MM.1S (cell line): ENCODE measurements at regions not wholly inside any gene's neighbourhood (a gene's known extent, or its start where the extent isn't known, plus 50 kb on each side); places are given as distances from the start of the nearest gene placed in this dataset.

Experiments
- DNase-seq: peaks from one replicate; pipeline ENCODE4 v3.0.0-alpha.2; 2015
- H2AFZ ChIP-seq: fragments of 300-600 bp; sonication (generic); 2 replicates; pipeline ENCODE4 v1.6.0; 2016; ENCODE audit warnings: antibody characterized with exemption, low read length
- H3F3A ChIP-seq: fragments of 300-600 bp; sonication (generic); 2 replicates; pipeline ENCODE4 v1.6.1; 2016; ENCODE audit warnings: mild to moderate bottlenecking, antibody characterized with exemption, low read length, moderate library complexity, mixed read lengths; ENCODE audit not compliant: insufficient read depth
- H3K27ac ChIP-seq: fragments of 300-600 bp; sonication (generic); 2 replicates; pipeline ENCODE4 v1.5.1; 2016; ENCODE audit warnings: mild to moderate bottlenecking, low read length
- H3K27me3 ChIP-seq: fragments of 300-600 bp; sonication (generic); replicated peaks from 2 replicates; pipeline ENCODE4 v1.6.0; 2016; ENCODE audit warnings: low read length; ENCODE audit not compliant: insufficient read depth
- H3K36me3 ChIP-seq: fragments of 300-600 bp; sonication (generic); replicated peaks from 2 replicates; pipeline ENCODE4 v1.6.1; 2016; ENCODE audit warnings: mild to moderate bottlenecking, low read length, mixed read lengths; ENCODE audit not compliant: insufficient read depth
- H3K4me1 ChIP-seq: fragments of 300-600 bp; sonication (generic); 2 replicates; pipeline ENCODE4 v1.6.1; 2016; ENCODE audit warnings: low read length, mixed read lengths
- H3K4me2 ChIP-seq: fragments of 300-600 bp; sonication (generic); 2 replicates; pipeline ENCODE4 v1.6.0; 2016; ENCODE audit warnings: low read depth, low read length
- H3K4me3 ChIP-seq: fragments of 300-600 bp; sonication (generic); 2 replicates; pipeline ENCODE4 v1.5.1; 2016; ENCODE audit warnings: low read length, mixed read lengths
- H3K79me2 ChIP-seq: fragments of 300-600 bp; sonication (generic); 2 replicates; pipeline ENCODE4 v1.6.1; 2016; ENCODE audit warnings: mixed run types, low read length, mixed read lengths
- H3K9ac ChIP-seq: fragments of 300-600 bp; sonication (generic); 2 replicates; pipeline ENCODE4 v1.6.1; 2016; ENCODE audit warnings: low read length, mixed read lengths
- H3K9me2 ChIP-seq: fragments of 300-600 bp; sonication (generic); replicated peaks from 2 replicates; pipeline ENCODE4 v1.6.1; 2016; ENCODE audit warnings: mild to moderate bottlenecking, low read length, mixed read lengths; ENCODE audit not compliant: insufficient read depth
- H3K9me3 ChIP-seq: fragments of 300-600 bp; sonication (generic); replicated peaks from 2 replicates; pipeline ENCODE4 v1.6.1; 2016; ENCODE audit warnings: mild to moderate bottlenecking, low read length, mixed read lengths; ENCODE audit not compliant: insufficient read depth
- H4K20me1 ChIP-seq: fragments of 300-600 bp; sonication (generic); 2 replicates; pipeline ENCODE4 v1.6.1; 2016; ENCODE audit warnings: mild to moderate bottlenecking, low read length, moderate library complexity, mixed read lengths; ENCODE audit not compliant: insufficient read depth
- CTCF ChIP-seq: fragments of 300-600 bp; sonication (generic); IDR thresholded peaks from 2 replicates; pipeline ENCODE4 v1.5.1; 2016; ENCODE audit warnings: antibody characterized with exemption, low read length, mixed read lengths
- EZH2 ChIP-seq: fragments of 300-600 bp; sonication (generic); optimal IDR thresholded peaks from 2 replicates; pipeline ENCODE3; 2017; ENCODE audit warnings: low read depth, mild to moderate bottlenecking, antibody characterized with exemption, low read length, mixed read lengths
- EZH2phosphoT487 ChIP-seq: fragments of 300-600 bp; sonication (generic); IDR thresholded peaks from 2 replicates; pipeline ENCODE4 v1.6.1; 2018; ENCODE audit warnings: antibody characterized with exemption, low read length

GRCh38 chr18:42268186-42268725 is 313.2 kb downstream of the PIK3C3 start:
- Histone ChIP-seq H2AFZ (no peak overlapping the region), H3F3A (no peaks in the 10 kb centered on the region), H3K9ac (no peak overlapping the region), H3K4me2 (no peak overlapping the region), H3K36me3 (no peaks in the 10 kb centered on the region), H3K9me2 (no peaks in the 10 kb centered on the region), H3K4me1 (no peaks in the 10 kb centered on the region), H3K79me2 (no peaks in the 10 kb centered on the region), H3K27ac (no peak overlapping the region), H4K20me1 (no peaks in the 10 kb centered on the region), H3K9me3 (no peaks in the 10 kb centered on the region), H3K4me3 (no peak overlapping the region), H3K27me3 (no peaks in the 10 kb centered on the region)
- TF ChIP-seq EZH2phosphoT487: no peak
- TF ChIP-seq EZH2: no peak
- TF ChIP-seq CTCF: no peak
- DNase-seq: no peak

- H3K4me3 ChIP-seq: no peak overlapping the region
- H3K27me3 ChIP-seq: no peaks in the 10 kb centered on the region
- no peaks in the 10 kb centered on the region for H4K20me1 ChIP-seq
- no peak overlapping the region for H3K9ac ChIP-seq
- no peak for DNase-seq
- no peaks in the 10 kb centered on the region for H3K9me2 ChIP-seq
- H3K36me3 ChIP-seq: no peaks in the 10 kb centered on the region
- no peaks in the 10 kb centered on the region for H3K9me3 ChIP-seq
- H3K27ac ChIP-seq: no peak overlapping the region
- no peaks in the 10 kb centered on the region for H3F3A ChIP-seq
- no peaks in the 10 kb centered on the region for H3K4me1 ChIP-seq
- no peak for TF ChIP-seq EZH2phosphoT487
- TF ChIP-seq CTCF: no peak
- TF ChIP-seq EZH2: no peak
- H3K79me2 ChIP-seq: no peaks in the 10 kb centered on the region
- H2AFZ ChIP-seq: no peak overlapping the region
- no peak overlapping the region for H3K4me2 ChIP-seq
Measured at GRCh38 chr18:42268798-42269197, 313.8 kb downstream of the PIK3C3 start.

GRCh38 chr18:42271647-42272414 is 316.8 kb downstream of the PIK3C3 start:
- no peak for DNase-seq
- no peaks in the 10 kb centered on the region for H3K36me3 ChIP-seq
- H3K4me3 ChIP-seq: no peak overlapping the region
- no peaks in the 10 kb centered on the region for H3K9me3 ChIP-seq
- H4K20me1 ChIP-seq: no peaks in the 10 kb centered on the region
- H3K27me3 ChIP-seq: no peaks in the 10 kb centered on the region
- TF ChIP-seq EZH2phosphoT487 (no peak), EZH2 (no peak), CTCF (no peak)
- no peak overlapping the region for H3K9ac ChIP-seq
- no peak overlapping the region for H3K4me2 ChIP-seq
- no peaks in the 10 kb centered on the region for H3K79me2 ChIP-seq
- H3K4me1 ChIP-seq: no peaks in the 10 kb centered on the region
- no peak overlapping the region for H3K27ac ChIP-seq
- no peaks in the 10 kb centered on the region for H3K9me2 ChIP-seq
- no peaks in the 10 kb centered on the region for H3F3A ChIP-seq
- H2AFZ ChIP-seq: no peak overlapping the region
